Lung (tissue), 11 donors: ENCODE measurements at regions not wholly inside any gene's neighbourhood (a gene's known extent, or its start where the extent isn't known, plus 50 kb on each side); places are given as distances from the start of the nearest gene placed in this dataset.

Experiments used
- ATAC-seq: fragments of 200-7000 bp; cut with Tn5 transposase; one replicate; pipeline ENCODE4 v1.9.1; 2020; ENCODE audit warnings: moderate number of reproducible peaks; ENCODE audit not compliant: insufficient read depth, low FRiP score
- DNase-seq, 3 donors: peaks; one replicate each; pipeline ENCODE4 v3.0.0-alpha.2; 2013 to 2017
- H3K27ac ChIP-seq, 2 donors: one replicate each; pipeline ENCODE4 v1.5.1; 2013; ENCODE audit warnings: mild to moderate bottlenecking in 2 of 2, moderate library complexity in 2 of 2, control low read depth in 1 of 2, inconsistent platforms in 1 of 2, low read depth in 1 of 2, low read length in 1 of 2
- H3K27me3 ChIP-seq, 3 donors: one replicate each; pipeline ENCODE4 v1.5.1; 2013; ENCODE audit warnings: low read length in 2 of 3; ENCODE audit not compliant: control insufficient read depth in 3 of 3, insufficient read depth in 3 of 3
- H3K36me3 ChIP-seq, 4 donors: one replicate each; pipeline ENCODE4 v1.5.1; 2013; ENCODE audit warnings: low read length in 4 of 4, mild to moderate bottlenecking in 1 of 4, moderate library complexity in 1 of 4; ENCODE audit not compliant: control insufficient read depth in 4 of 4, insufficient read depth in 4 of 4
- H3K4me1 ChIP-seq, 5 donors: one replicate each; pipeline ENCODE4 v1.5.1; 2013; ENCODE audit warnings: low read length in 5 of 5, mild to moderate bottlenecking in 2 of 5, moderate library complexity in 1 of 5; ENCODE audit not compliant: control insufficient read depth in 5 of 5, insufficient read depth in 5 of 5
- H3K4me3 ChIP-seq: one replicate; pipeline ENCODE4 v1.5.1; 2013; ENCODE audit warnings: mild to moderate bottlenecking, control low read depth, moderate library complexity
- H3K9ac ChIP-seq, 2 donors: one replicate each; pipeline ENCODE4 v1.5.1; 2013; ENCODE audit warnings: low read length in 2 of 2, control low read depth in 1 of 2; ENCODE audit not compliant: insufficient read depth in 1 of 2
- H3K9me3 ChIP-seq, 4 donors: one replicate each; pipeline ENCODE4 v1.5.1; 2013; ENCODE audit warnings: low read length in 3 of 4, mild to moderate bottlenecking in 1 of 4, moderate library complexity in 1 of 4; ENCODE audit not compliant: control insufficient read depth in 4 of 4, insufficient read depth in 3 of 4
- CTCF ChIP-seq: IDR thresholded peaks from 2 replicates; pipeline ENCODE4 v1.5.1; 2012; ENCODE audit warnings: mild to moderate bottlenecking; ENCODE audit errors: control extremely low read depth, extremely low read depth
- WGBS, 2 donors: extraction: QIAGEN DNeasy Blood & Tissue Kit; methylation state at CpG; one replicate each; pipeline ENCODE4 v1.1.7; 2013; 5-methylcytosine and 5-hydroxymethylcytosine counted together
- donor health status: control.
- donor health status: control.
- donor health status: Bipolar disorder and iron deficiency.
- donor health status: healthy.
- donor health status: DM: yes; HTN: yes; CAD: no.

- H3K27me3 ChIP-seq = no peaks in the 10 kb centered on the region
- H3K4me1 ChIP-seq = peaks cover 0 to 11% (median 7%) of the 10 kb centered on the region in 5 donors
- ATAC-seq (no peak), DNase-seq (no peak)
- H3K9me3 ChIP-seq = peaks cover 0 to 3% (median 0%) of the 10 kb centered on the region in 4 donors
- H3K4me3 ChIP-seq = no peak overlapping the region
- 73 to 80% methylated on average over 11 of the region's 11 CpGs for WGBS, 2 donors
- H3K27ac ChIP-seq = no peak overlapping the region
- H3K9ac ChIP-seq = no peak overlapping the region
- no peaks in the 10 kb centered on the region for H3K36me3 ChIP-seq
- TF ChIP-seq CTCF = no peak
These were observed 608.9 kb downstream of the IRX1 start for GRCh38 chr5:4204276-4205141.

GRCh38 chr5:4205398-4205797 is 609.8 kb downstream of the IRX1 start:
- DNase-seq (peak; percentile 43 to 94 (median 93)), ATAC-seq (no peak)
- 50 to 69% methylated on average over 4 of the region's 4 CpGs for WGBS, 2 donors
- no peaks in the 10 kb centered on the region for H3K36me3 ChIP-seq
- TF ChIP-seq CTCF = no peak
- peaks cover 0 to 5% (median 0%) of the 10 kb centered on the region in 4 donors for H3K9me3 ChIP-seq
- H3K4me1 ChIP-seq = peaks cover 0 to 11% (median 7%) of the 10 kb centered on the region in 5 donors
- H3K4me3 ChIP-seq = no peak overlapping the region
- H3K27ac ChIP-seq = no peak overlapping the region
- no peaks in the 10 kb centered on the region for H3K27me3 ChIP-seq
- no peak overlapping the region for H3K9ac ChIP-seq

GRCh38 chr5:4206127-4206526 is 610.5 kb downstream of the IRX1 start:
- H3K9me3 ChIP-seq = peaks cover 0 to 5% (median 0%) of the 10 kb centered on the region in 4 donors
- no peak overlapping the region for H3K27ac ChIP-seq
- H3K9ac ChIP-seq = no peak overlapping the region
- 58 to 61% methylated on average over 1 of the region's 1 CpG for WGBS, 2 donors
- no peak overlapping the region for H3K4me3 ChIP-seq
- TF ChIP-seq CTCF = no peak
- ATAC-seq = no peak
- H3K4me1 ChIP-seq = peaks cover 0 to 11% (median 7%) of the 10 kb centered on the region in 5 donors
- H3K36me3 ChIP-seq = no peaks in the 10 kb centered on the region
- H3K27me3 ChIP-seq = no peaks in the 10 kb centered on the region
- no peak for DNase-seq
